GM12878 (cell line): ENCODE measurements at regions not wholly inside any gene's neighbourhood (a gene's known extent, or its start where the extent isn't known, plus 50 kb on each side); places are given as distances from the start of the nearest gene placed in this dataset.

ENCODE experiments used
- ATAC-seq: fragments of 200-7000 bp; cut with Tn5 transposase; 3 replicates; pipeline ENCODE4 v1.9.1; 2020; ENCODE audit warnings: mild to moderate bottlenecking, moderate library complexity
- BruUV-seq: library from RNA; stranded (reverse); fragments of 400-500 nt; replicated peaks from 2 replicates; lab custom pipeline; 2021; lab: Mats Ljungman, UMichigan
- CTCF ChIA-PET: fragments of 300-600 bp; sonication (Branson Sonifier 250); formaldehyde crosslinking; extraction: SDS; loops from one replicate; lab custom pipeline; 2021; ENCODE audit warnings: inconsistent platforms; lab: Yijun Ruan, JAX
- POLR2A ChIA-PET: fragments of 350-600 bp; formaldehyde crosslinking; extraction: SDS; loops from one replicate; lab custom pipeline; 2021; ENCODE audit warnings: inconsistent platforms; lab: Charles Lee
- RAD21 ChIA-PET: fragments of 300-600 bp; sonication (Branson Sonifier 250); formaldehyde crosslinking; loops from one replicate; lab custom pipeline; 2023; ENCODE audit warnings: antibody characterized with exemption; ENCODE audit not compliant: unreplicated experiment; lab: Charles Lee
- SMC1A ChIA-PET: fragments of 300-600 bp; sonication (Branson Sonifier 250); formaldehyde crosslinking; loops from one replicate; lab custom pipeline; 2023; ENCODE audit not compliant: unreplicated experiment, uncharacterized antibody; lab: Charles Lee
- DNase-seq: peaks from one replicate; pipeline ENCODE4 v3.0.0-alpha.2; 2011; ENCODE audit warnings: low read depth, low spot score
- FAIRE-seq: peaks from 3 replicates; lab custom pipeline; 2011; peaks lifted over from hg19 to GRCh38; lab: Jason Lieb, UNC
- H2AFZ ChIP-seq: 2 replicates; pipeline ENCODE4 v1.6.0; 2011; ENCODE audit warnings: low read depth, low read length, control low read depth; ENCODE audit not compliant: control insufficient read depth
- H3K27ac ChIP-seq: 2 replicates; pipeline ENCODE4 v1.5.1; 2011; ENCODE audit warnings: control low read depth; ENCODE audit not compliant: control insufficient read depth, insufficient read depth
- H3K27me3 ChIP-seq, 2 experiments: replicated peaks in 1 of 2; 2 replicates each; pipeline versions ENCODE4 v1.6.0 to v1.6.1; 2011; ENCODE audit warnings: low read length in 1 of 2; ENCODE audit not compliant: control insufficient read depth in 2 of 2, insufficient read depth in 2 of 2
- H3K36me3 ChIP-seq, 2 experiments: 2 replicates each; pipeline ENCODE4 v1.5.1; 2011; ENCODE audit warnings: low read length in 1 of 2; ENCODE audit not compliant: control insufficient read depth in 2 of 2, insufficient read depth in 2 of 2
- H3K4me1 ChIP-seq: 2 replicates; pipeline ENCODE4 v1.6.1; 2011; ENCODE audit warnings: mild to moderate bottlenecking, low read length, moderate library complexity, mixed read lengths; ENCODE audit not compliant: control insufficient read depth, insufficient read depth
- H3K4me2 ChIP-seq: 2 replicates; pipeline ENCODE4 v1.6.0; 2011; ENCODE audit warnings: control low read depth; ENCODE audit not compliant: control insufficient read depth, insufficient read depth
- H3K4me3 ChIP-seq: fragments of 200-600 bp; sonication (generic); 2 replicates; pipeline ENCODE4 v1.5.1; 2016
- H3K79me2 ChIP-seq: 2 replicates; pipeline ENCODE4 v1.6.0; 2011; ENCODE audit warnings: low read length; ENCODE audit not compliant: control insufficient read depth, insufficient read depth
- H3K9ac ChIP-seq: 2 replicates; pipeline ENCODE4 v1.8.0; 2011; ENCODE audit warnings: low read length, control low read depth, mixed read lengths; ENCODE audit not compliant: control insufficient read depth, insufficient read depth
- H3K9me3 ChIP-seq: replicated peaks from 3 replicates; pipeline ENCODE4 v1.5.1; 2011; ENCODE audit warnings: mild to moderate bottlenecking, low read length; ENCODE audit not compliant: control insufficient read depth, insufficient read depth
- H4K20me1 ChIP-seq: 2 replicates; pipeline ENCODE4 v1.6.0; 2011; ENCODE audit not compliant: control insufficient read depth, insufficient read depth
- BMI1 ChIP-seq: fragments of 450-650 bp; IDR thresholded peaks from 2 replicates; pipeline ENCODE4 v1.6.1; 2016; ENCODE audit warnings: mild to moderate bottlenecking, moderate library complexity, borderline replicate concordance
- BRCA1 ChIP-seq: IDR thresholded peaks from 2 replicates; pipeline ENCODE4 v1.6.1; 2011; ENCODE audit warnings: low read depth, low read length, improper control_type of control experiment
- CBFB ChIP-seq: IDR thresholded peaks from 2 replicates; pipeline ENCODE4 v1.6.1; 2016; ENCODE audit warnings: antibody characterized with exemption, low read depth
- EGR1 ChIP-seq, 2 experiments: IDR thresholded peaks; 1 replicate in 1 of 2; 2 replicates in 1 of 2; pipeline ENCODE4 v1.6.1; 2011 to 2012; ENCODE audit warnings: low read depth in 2 of 2, low read length in 2 of 2, borderline replicate concordance in 1 of 2, mild to moderate bottlenecking in 1 of 2, moderate library complexity in 1 of 2
- HDAC2 ChIP-seq: fragments of 200-600 bp; sonication (generic); IDR thresholded peaks from 2 replicates; pipeline ENCODE4 v1.6.1; 2017
- IKZF1 ChIP-seq: fragments of 450-650 bp; conservative IDR thresholded peaks from 2 replicates; pipeline ENCODE4 v1.6.1; 2017; ENCODE audit warnings: antibody characterized with exemption, mild to moderate bottlenecking
- JUND ChIP-seq: IDR thresholded peaks from 2 replicates; pipeline ENCODE4 v1.6.1; 2012; ENCODE audit warnings: low read depth, mild to moderate bottlenecking, low read length, improper control_type of control experiment, moderate library complexity
- NFXL1 ChIP-seq: fragments of 450-650 bp; IDR thresholded peaks from 2 replicates; pipeline ENCODE4 v1.6.1; 2017; ENCODE audit warnings: antibody characterized with exemption, mild to moderate bottlenecking, borderline replicate concordance
- SREBF2 ChIP-seq: IDR thresholded peaks from 2 replicates; pipeline ENCODE4 v1.6.1; 2012; ENCODE audit warnings: mild to moderate bottlenecking, low read length
- TARDBP ChIP-seq: IDR thresholded peaks from 2 replicates; pipeline ENCODE4 v1.6.1; 2016; ENCODE audit warnings: borderline replicate concordance
- ZBTB33 ChIP-seq: fragments of 450-650 bp; IDR thresholded peaks from 2 replicates; pipeline ENCODE4 v1.6.1; 2017; ENCODE audit warnings: mild to moderate bottlenecking
- ZSCAN29 ChIP-seq: fragments of 450-650 bp; IDR thresholded peaks from 2 replicates; pipeline ENCODE4 v1.6.1; 2017; ENCODE audit warnings: mild to moderate bottlenecking, moderate library complexity
- WGBS: methylation state at CpG from one replicate; pipeline ENCODE4 v1.1.6; 2016; ENCODE audit warnings: low lambda C conversion rate; ENCODE audit not compliant: insufficient replicate concordance, insufficient coverage; ENCODE audit errors: missing lambda C conversion rate; 5-methylcytosine and 5-hydroxymethylcytosine counted together
- in situ Hi-C: fragments of 300-500 bp; cut with MboI; formaldehyde crosslinking; loops from 9 replicates; pipeline ENCODE4 v1.14.3; 2018; ENCODE audit warnings: mixed read lengths
- intact Hi-C: fragments of 100-400 bp; cut with micrococcal nuclease; formaldehyde crosslinking; loops from one replicate; pipeline ENCODE4 v1.14.2; 2022; ENCODE audit not compliant: unreplicated experiment
- TF ChIP-seq, protein P1 (sequence below): IDR thresholded peaks from 2 replicates; pipeline ENCODE4 v1.6.1; 2011; ENCODE audit warnings: low read depth, low read length, improper control_type of control experiment, borderline replicate concordance
- TF ChIP-seq, protein P2 (sequence below): IDR thresholded peaks from 2 replicates; pipeline ENCODE4 v1.6.1; 2012; ENCODE audit warnings: low read depth, low read length, improper control_type of control experiment

GRCh38 chr11:122025757-122026156, 90.3 kb downstream of the BLID start:
- Histone ChIP-seq H3K79me2 (no peaks in the 10 kb centered on the region), H2AFZ (no peak overlapping the region), H3K9ac (no peak overlapping the region), H3K4me1 (no peaks in the 10 kb centered on the region), H3K27ac (no peak overlapping the region), H3K36me3 (no peaks in the 10 kb centered on the region), H3K4me2 (no peak overlapping the region), H3K9me3 (no peaks in the 10 kb centered on the region), H3K27me3 (no peaks in the 10 kb centered on the region), H4K20me1 (no peaks in the 10 kb centered on the region), H3K4me3 (no peak overlapping the region)
- DNase-seq = no peak
- TF ChIP-seq EGR1 (IDR thresholded peaks at IDR 0.05; ENCODE audit: borderline replicate concordance in 1 of 2, low read depth in 2 of 2, low read length in 2 of 2) (no peak), SREBF2 (no peak), BMI1 (no peak)
- intact Hi-C loops = no loop called here
- RAD21 ChIA-PET = no interaction called here
- FAIRE-seq = no peak
- CTCF ChIA-PET = no interaction called here
- WGBS = 29% methylated on average over 12 of the region's 12 CpGs
- BruUV-seq = no TSS peak
- SMC1A ChIA-PET = interaction anchor here (1.2 kb wide), 1 partner anchor 9 kb away, joined by 4 read pairs; no protein-coding TSS in a partner anchor
- POLR2A ChIA-PET = no interaction called here
- in situ Hi-C loops = no loop called here
- ATAC-seq = no peak

DNA sequence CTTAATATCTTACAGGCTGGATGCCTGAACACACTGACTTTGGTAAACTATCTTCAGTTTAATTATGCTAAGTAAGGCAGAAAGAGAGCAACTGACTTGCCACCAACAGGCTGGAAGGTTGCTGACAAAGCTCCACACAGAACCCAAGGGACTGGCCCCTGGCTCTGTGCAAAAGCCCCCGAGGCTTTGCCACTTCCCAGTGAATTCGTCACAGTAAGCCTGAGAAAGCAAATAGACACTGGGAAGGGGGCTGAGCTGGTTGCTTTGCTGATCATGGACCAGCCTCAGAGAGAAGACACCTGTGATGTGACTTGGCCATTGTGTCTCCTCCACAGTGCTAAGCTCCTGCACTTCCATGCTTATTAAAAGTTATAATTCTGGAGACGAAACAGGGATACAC, 91.7 kb downstream of the BLID start:
- ChIA-PET CTCF (no interaction called here), POLR2A (no interaction called here), RAD21 (no interaction called here), SMC1A (no interaction called here)
- H3K27me3 ChIP-seq = no peaks in the 10 kb centered on the region
- H4K20me1 ChIP-seq = no peaks in the 10 kb centered on the region
- 2% methylated on average over 3 of the region's 3 CpGs for WGBS
- TF ChIP-seq, protein P1, sequence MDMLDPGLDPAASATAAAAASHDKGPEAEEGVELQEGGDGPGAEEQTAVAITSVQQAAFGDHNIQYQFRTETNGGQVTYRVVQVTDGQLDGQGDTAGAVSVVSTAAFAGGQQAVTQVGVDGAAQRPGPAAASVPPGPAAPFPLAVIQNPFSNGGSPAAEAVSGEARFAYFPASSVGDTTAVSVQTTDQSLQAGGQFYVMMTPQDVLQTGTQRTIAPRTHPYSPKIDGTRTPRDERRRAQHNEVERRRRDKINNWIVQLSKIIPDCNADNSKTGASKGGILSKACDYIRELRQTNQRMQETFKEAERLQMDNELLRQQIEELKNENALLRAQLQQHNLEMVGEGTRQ = no peak
- no peak for TF ChIP-seq JUND
- no peak for TF ChIP-seq TARDBP
- TF ChIP-seq CBFB = no peak
- TF ChIP-seq, protein P2, sequence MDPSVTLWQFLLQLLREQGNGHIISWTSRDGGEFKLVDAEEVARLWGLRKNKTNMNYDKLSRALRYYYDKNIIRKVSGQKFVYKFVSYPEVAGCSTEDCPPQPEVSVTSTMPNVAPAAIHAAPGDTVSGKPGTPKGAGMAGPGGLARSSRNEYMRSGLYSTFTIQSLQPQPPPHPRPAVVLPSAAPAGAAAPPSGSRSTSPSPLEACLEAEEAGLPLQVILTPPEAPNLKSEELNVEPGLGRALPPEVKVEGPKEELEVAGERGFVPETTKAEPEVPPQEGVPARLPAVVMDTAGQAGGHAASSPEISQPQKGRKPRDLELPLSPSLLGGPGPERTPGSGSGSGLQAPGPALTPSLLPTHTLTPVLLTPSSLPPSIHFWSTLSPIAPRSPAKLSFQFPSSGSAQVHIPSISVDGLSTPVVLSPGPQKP = no peak
- TF ChIP-seq IKZF1 = no peak
- no peak for TF ChIP-seq BRCA1
- TF ChIP-seq ZSCAN29 = no peak
- no peak for TF ChIP-seq NFXL1
- no peak for TF ChIP-seq HDAC2
- TF ChIP-seq ZBTB33 = no peak
- intact Hi-C loops (no loop called here), in situ Hi-C loops (no loop called here)
- H3K4me3 ChIP-seq = no peak overlapping the region
- H3K4me1 ChIP-seq = no peaks in the 10 kb centered on the region
- no peak for ATAC-seq
- no peak overlapping the region for H3K9ac ChIP-seq
- H2AFZ ChIP-seq = no peak overlapping the region
- no peak for FAIRE-seq
- no peaks in the 10 kb centered on the region for H3K36me3 ChIP-seq
- H3K79me2 ChIP-seq = no peaks in the 10 kb centered on the region
- no peak overlapping the region for H3K27ac ChIP-seq
- no TSS peak for BruUV-seq
- no peaks in the 10 kb centered on the region for H3K9me3 ChIP-seq
- no peak overlapping the region for H3K4me2 ChIP-seq
- no peak for DNase-seq
